ENCODE measurements at regions not wholly inside any gene's neighbourhood (a gene's known extent, or its start where the extent isn't known, plus 50 kb on each side); places are given as distances from the start of the nearest gene placed in this dataset.

DNA sequence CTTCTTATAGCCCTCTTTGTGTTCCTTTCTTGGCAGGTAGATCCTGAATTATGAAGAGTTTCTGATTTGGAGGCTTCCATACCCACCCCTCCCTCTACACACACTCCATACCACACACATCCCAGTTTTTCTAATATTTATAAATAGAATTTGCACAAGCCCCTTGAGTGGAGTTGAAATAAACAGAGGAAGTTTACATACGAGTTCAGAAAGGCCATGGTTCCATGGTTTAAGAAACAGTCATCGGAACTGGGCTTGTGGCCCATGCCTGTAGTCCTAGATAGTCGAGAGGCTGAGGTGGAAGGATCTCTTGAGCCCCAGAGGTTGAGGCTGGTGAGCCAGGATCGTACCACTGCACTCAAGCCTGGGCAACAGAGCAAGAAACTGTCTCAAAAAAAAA, 62.7 kb upstream of the TANC1 start:
- no peak for DNase-seq
- no peak overlapping the region for H3T11ph ChIP-seq (ENCODE audit: low read length)
- no peak overlapping the region for H2BK12ac ChIP-seq (ENCODE audit: insufficient read length, low read depth, low read length)
- no peak overlapping the region for H3K9ac ChIP-seq (ENCODE audit: extremely low read depth, insufficient read length, low read length)
- H3K9me3 ChIP-seq (ENCODE audit: control insufficient read depth, low read depth, low read length), result no peaks in the 10 kb centered on the region
- no peak overlapping the region for H2AK5ac ChIP-seq (ENCODE audit: insufficient read length, low read length)
- H3K79me1 ChIP-seq (ENCODE audit: insufficient read depth, low read depth, low read length, poor library complexity, severe bottlenecking), result no peaks in the 10 kb centered on the region
- H3K18ac ChIP-seq (ENCODE audit: insufficient read length, low read depth, low read length), result no peak overlapping the region
- H3K27me3 ChIP-seq (ENCODE audit: insufficient read depth, low read length), result no peaks in the 10 kb centered on the region
- H3K4ac ChIP-seq (ENCODE audit: low read depth, low read length), result no peak overlapping the region
- no peak overlapping the region for H4K8ac ChIP-seq (replicated peaks; ENCODE audit: insufficient read length, low read depth, low read length)
- H3K4me2 ChIP-seq (ENCODE audit: insufficient read depth, insufficient read length, low read length), result no peak overlapping the region
- no peak overlapping the region for H4K91ac ChIP-seq (ENCODE audit: insufficient read length, low read depth, low read length)
- H2BK15ac ChIP-seq (ENCODE audit: low read depth, low read length), result no peak overlapping the region
- H3K79me2 ChIP-seq (ENCODE audit: insufficient read depth, low read length), result no peaks in the 10 kb centered on the region
- no peak overlapping the region for H4K5ac ChIP-seq (ENCODE audit: insufficient read length, low read depth, low read length)
- no peak overlapping the region for H2BK120ac ChIP-seq (ENCODE audit: low read depth, low read length, poor library complexity, severe bottlenecking)
- no CpG with 5 or more reads among the region's 4 CpGs for WGBS (ENCODE audit: extremely low coverage, insufficient read length, low lambda C conversion rate)
- no peak overlapping the region for H3K56ac ChIP-seq (ENCODE audit: insufficient read length, low read depth, low read length)
- peak overlapping the region in 1 of 3 experiments; percentile 47; a peak in 1 of 7 replicates for H3K27ac Mint-ChIP-seq
- no peaks in the 10 kb centered on the region for H3K4me1 ChIP-seq (ENCODE audit: insufficient read depth, low read length)
- H3K23ac ChIP-seq (ENCODE audit: insufficient read length, low read depth, low read length), result no peak overlapping the region
- H3K9me3 Mint-ChIP-seq, result no peaks in the 10 kb centered on the region
- H2BK5ac ChIP-seq (ENCODE audit: insufficient read length, low read length), result no peak overlapping the region
- H3K14ac ChIP-seq (ENCODE audit: insufficient read depth, low read length), result no peak overlapping the region
- no peak for TF ChIP-seq CTCF (conservative IDR thresholded peaks at IDR 0.05)
- no peaks in the 10 kb centered on the region for H3K23me2 ChIP-seq (ENCODE audit: insufficient read length, low read depth, low read length, poor library complexity, severe bottlenecking)
- peaks cover 7 to 8% of the 10 kb centered on the region in 2 experiments for H3K4me1 Mint-ChIP-seq
- H2BK20ac ChIP-seq (ENCODE audit: low read depth, low read length, poor library complexity, severe bottlenecking), result no peak overlapping the region
- H2AFZ ChIP-seq (ENCODE audit: low read length), result no peak overlapping the region
- no peaks in the 10 kb centered on the region; the same call in 1 of the 2 replicates for H3K27me3 Mint-ChIP-seq (ENCODE audit: low read depth)
- no peak overlapping the region for H3K4me3 Mint-ChIP-seq
- H3K36me3 Mint-ChIP-seq (ENCODE audit: insufficient read depth in 1 of 3, low read depth in 3 of 3), result no peaks in the 10 kb centered on the region
- H3K27ac ChIP-seq (ENCODE audit: insufficient read length, low read depth, low read length), result no peak overlapping the region
- no peaks in the 10 kb centered on the region for H4K20me1 ChIP-seq (ENCODE audit: control insufficient read depth, insufficient read depth, insufficient read length)
